Hematopoietic multipotent progenitor cell (in vitro differentiated cells): ENCODE measurements at regions not wholly inside any gene's neighbourhood (a gene's known extent, or its start where the extent isn't known, plus 50 kb on each side); places are given as distances from the start of the nearest gene placed in this dataset.

Experiments used
- DNase-seq, 3 donors: peaks; one replicate each; pipeline ENCODE4 v3.0.0-alpha.2; 2011 to 2015; ENCODE audit warnings: low read depth in 2 of 3, low spot score in 2 of 3

- no peak for DNase-seq
Observed at GRCh38 chr12:59927032-59927431, 331.2 kb downstream of the SLC16A7 start.

GRCh38 chr12:59928416-59928815, 332.6 kb downstream of the SLC16A7 start:
- DNase-seq, result no peak

GRCh38 chr12:59929110-59929509, 333.3 kb downstream of the SLC16A7 start:
- DNase-seq, result no peak

GRCh38 chr12:59934486-59934885, 338.7 kb downstream of the SLC16A7 start:
- no peak for DNase-seq

GRCh38 chr12:59936534-59936933, 340.7 kb downstream of the SLC16A7 start:
- no peak for DNase-seq

GRCh38 chr12:59937148-59937547, 341.3 kb downstream of the SLC16A7 start:
- no peak for DNase-seq

- no peak for DNase-seq
Observed at GRCh38 chr12:59938190-59938962, 342.5 kb downstream of the SLC16A7 start.

GRCh38 chr12:59940631-59941342, 345.0 kb downstream of the SLC16A7 start:
- DNase-seq, result no peak

GRCh38 chr12:59941461-59941860, 345.6 kb downstream of the SLC16A7 start:
- DNase-seq, result no peak

GRCh38 chr12:59944177-59944576, 348.3 kb downstream of the SLC16A7 start:
- no peak for DNase-seq

GRCh38 chr12:59946635-59947034, 350.8 kb downstream of the SLC16A7 start:
- DNase-seq, result no peak

GRCh38 chr12:59963546-59963945, 367.7 kb downstream of the SLC16A7 start:
- DNase-seq, result no peak

- no peak for DNase-seq
Observed at GRCh38 chr12:59972905-59973304, 377.1 kb downstream of the SLC16A7 start.

GRCh38 chr12:59973515-59973914, 377.7 kb downstream of the SLC16A7 start:
- no peak for DNase-seq

GRCh38 chr12:59977779-59978178, 381.9 kb downstream of the SLC16A7 start:
- no peak for DNase-seq

- no peak for DNase-seq
Observed at GRCh38 chr12:59980476-59980875, 384.6 kb downstream of the SLC16A7 start.

GRCh38 chr12:59999291-59999690, 403.5 kb downstream of the SLC16A7 start:
- DNase-seq, result no peak

- no peak for DNase-seq
Observed at GRCh38 chr12:60010486-60010885, 414.7 kb downstream of the SLC16A7 start.

- no peak for DNase-seq
Observed at GRCh38 chr12:60012659-60013058, 416.8 kb downstream of the SLC16A7 start.

- DNase-seq, result no peak
Observed at GRCh38 chr12:60014436-60014835, 418.6 kb downstream of the SLC16A7 start.

GRCh38 chr12:60020068-60020467, 424.2 kb downstream of the SLC16A7 start:
- DNase-seq, result no peak

GRCh38 chr12:60021235-60021634, 425.4 kb downstream of the SLC16A7 start:
- DNase-seq, result no peak
